ENCODE measurements at regions not wholly inside any gene's neighbourhood (a gene's known extent, or its start where the extent isn't known, plus 50 kb on each side); places are given as distances from the start of the nearest gene placed in this dataset.

GRCh38 chr12:45674181-45674977, 55.1 kb upstream of the ARID2 start:
- Histone ChIP-seq H3K9ac (ENCODE audit: low read length) (no peak overlapping the region), H3K27ac (ENCODE audit: low read length) (no peak overlapping the region), H3K79me2 (ENCODE audit: low read length) (no peaks in the 10 kb centered on the region), H3K4me3 (ENCODE audit: low read length) (no peak overlapping the region), H3K4me2 (ENCODE audit: low read length) (peak overlapping the region; percentile 17), H3K4me1 (ENCODE audit: insufficient read depth, low read length) (peaks cover 25% of the 10 kb centered on the region), H3K9me3 (ENCODE audit: low read length) (no peaks in the 10 kb centered on the region), H4K20me1 (ENCODE audit: low read length) (no peaks in the 10 kb centered on the region), H3K27me3 (ENCODE audit: low read length) (no peaks in the 10 kb centered on the region), H3K36me3 (ENCODE audit: low read depth, low read length) (no peaks in the 10 kb centered on the region), H3F3A (ENCODE audit: low read length, unreplicated experiment) (no peaks in the 10 kb centered on the region), H2AFZ (ENCODE audit: low read length) (0 out of 2 replicates have a peak overlapping the region, but pooled peaks have one; percentile 18), H3K9me2 (replicated peaks; ENCODE audit: low read length) (no peaks in the 10 kb centered on the region)
- TF ChIP-seq EZH2phosphoT487 (IDR thresholded peaks at IDR 0.05; ENCODE audit: borderline replicate concordance, low read length), result no peak
- TF ChIP-seq CTCF (conservative IDR thresholded peaks at IDR 0.05; ENCODE audit: low read depth, low read length), result no peak
- no peak for TF ChIP-seq EZH2 (IDR thresholded peaks at IDR 0.05; ENCODE audit: low read length, unreplicated experiment)
- BruUV-seq (replicated peaks), result no TSS peak
- intact Hi-C loops (cut with micrococcal nuclease), result loop anchor here (5.0 kb wide), 1 partner anchor 57 kb away; no protein-coding TSS in a partner anchor
- CTCF ChIA-PET, result no interaction called here
- POLR2A ChIA-PET (ENCODE audit: unreplicated experiment), result no interaction called here
- DNase-seq (peak; percentile 98), ATAC-seq (peak; percentile 88)

- ChIA-PET POLR2A (ENCODE audit: unreplicated experiment) (no interaction called here), CTCF (no interaction called here)
- Histone ChIP-seq H3K27ac (ENCODE audit: low read length) (no peak overlapping the region), H2AFZ (ENCODE audit: low read length) (no peak overlapping the region), H3K79me2 (ENCODE audit: low read length) (no peaks in the 10 kb centered on the region), H3K4me1 (ENCODE audit: insufficient read depth, low read length) (peaks cover 25% of the 10 kb centered on the region), H3K4me2 (ENCODE audit: low read length) (peak overlapping the region; percentile 17; the same call in 1 of the 2 replicates), H3K4me3 (ENCODE audit: low read length) (no peak overlapping the region), H3K9me2 (replicated peaks; ENCODE audit: low read length) (no peaks in the 10 kb centered on the region), H3F3A (ENCODE audit: low read length, unreplicated experiment) (no peaks in the 10 kb centered on the region), H3K9me3 (ENCODE audit: low read length) (no peaks in the 10 kb centered on the region), H3K27me3 (ENCODE audit: low read length) (no peaks in the 10 kb centered on the region), H4K20me1 (ENCODE audit: low read length) (no peaks in the 10 kb centered on the region), H3K9ac (ENCODE audit: low read length) (no peak overlapping the region), H3K36me3 (ENCODE audit: low read depth, low read length) (no peaks in the 10 kb centered on the region)
- DNase-seq, result no peak
- intact Hi-C loops (cut with micrococcal nuclease), result no loop called here
- no TSS peak for BruUV-seq (replicated peaks)
- TF ChIP-seq EZH2phosphoT487 (IDR thresholded peaks at IDR 0.05; ENCODE audit: borderline replicate concordance, low read length) (no peak), EZH2 (IDR thresholded peaks at IDR 0.05; ENCODE audit: low read length, unreplicated experiment) (no peak)
- ATAC-seq, result no peak
These were observed 54.0 kb upstream of the ARID2 start for GRCh38 chr12:45675534-45675933.

Measured in PC-3 (cell line).